A549 (cell line): ENCODE measurements at regions not wholly inside any gene's neighbourhood (a gene's known extent, or its start where the extent isn't known, plus 50 kb on each side); places are given as distances from the start of the nearest gene placed in this dataset.

Experiments
- ATAC-seq, 2 experiments: fragments of 200-7000 bp in 1 of 2; fragments of >200 bp in 1 of 2; cut with Nextera tagmentation in 1 of 2; cut with Tn5 transposase in 1 of 2; 3 replicates each; pipeline versions ENCODE4 v1.8.0 to v1.9.1; 2018 to 2020; ENCODE audit warnings: mild to moderate bottlenecking in 1 of 2, moderate library complexity in 1 of 2
- CTCF ChIA-PET: fragments of 300-600 bp; sonication (Branson Sonifier 250); formaldehyde crosslinking; extraction: SDS; loops from one replicate; lab custom pipeline; 2021; ENCODE audit warnings: antibody characterized with exemption, inconsistent platforms; lab: Yijun Ruan, JAX
- POLR2A ChIA-PET: fragments of 350-600 bp; formaldehyde crosslinking; extraction: SDS; loops from one replicate; lab custom pipeline; 2021; ENCODE audit warnings: antibody characterized with exemption, inconsistent platforms; lab: Yijun Ruan, JAX
- DNase-seq, 2 experiments: peaks; one replicate each; pipeline versions ENCODE4 v3.0.0 to v3.0.0-alpha.2; 2011 to 2016; ENCODE audit warnings: low read depth in 1 of 2, low spot score in 1 of 2
- FAIRE-seq: peaks from 2 replicates; lab custom pipeline; 2011; peaks lifted over from hg19 to GRCh38; lab: Jason Lieb, UNC
- H3K27ac ChIP-seq, 2 experiments: fragments of >200 bp; sonication (Bioruptor Twin); formaldehyde crosslinking; 3 replicates each; pipeline ENCODE4 v1.5.1; 2016 to 2017
- H3K4me1 ChIP-seq: fragments of >200 bp; sonication (Bioruptor Twin); formaldehyde crosslinking; 3 replicates; pipeline ENCODE4 v1.6.1; 2016
- H3K4me2 ChIP-seq: fragments of >200 bp; sonication (Bioruptor Twin); formaldehyde crosslinking; 3 replicates; pipeline ENCODE4 v1.6.1; 2016
- H3K4me3 ChIP-seq: fragments of >200 bp; sonication (Bioruptor Twin); formaldehyde crosslinking; 3 replicates; pipeline ENCODE4 v1.5.1; 2016
- H3K9me3 ChIP-seq: fragments of >200 bp; sonication (Bioruptor Twin); formaldehyde crosslinking; 3 replicates; pipeline ENCODE4 v1.6.1; 2016
- CBX8 ChIP-seq: fragments of 200-600 bp; sonication (generic); IDR thresholded peaks from 2 replicates; pipeline ENCODE4 v1.6.1; 2016
- CEBPB ChIP-seq, 2 experiments: fragments of >200 bp in 1 of 2; sonication (Bioruptor Twin) in 1 of 2; formaldehyde crosslinking in 1 of 2; IDR thresholded peaks; 2 replicates each; pipeline ENCODE4 v1.6.1; 2012 to 2016
- CHD2 ChIP-seq: fragments of 150-350 bp; IDR thresholded peaks from 2 replicates; pipeline ENCODE4 v1.6.1; 2014; ENCODE audit warnings: low read length; ENCODE audit not compliant: partially characterized antibody
- EHMT2 ChIP-seq: fragments of 200-600 bp; sonication (generic); IDR thresholded peaks from 2 replicates; pipeline ENCODE4 v1.6.1; 2016; ENCODE audit warnings: antibody characterized with exemption, low read depth, mild to moderate bottlenecking, moderate library complexity
- FOSL2 ChIP-seq, 2 experiments: fragments of 450-650 bp in 1 of 2; fragments of >200 bp in 1 of 2; sonication (Bioruptor Twin) in 1 of 2; formaldehyde crosslinking; IDR thresholded peaks; 2 replicates each; pipeline versions ENCODE4 v1.5.0 to v1.6.1; 2016 to 2020; ENCODE audit warnings: mild to moderate bottlenecking in 1 of 2, moderate library complexity in 1 of 2
- GATA3 ChIP-seq: IDR thresholded peaks from 2 replicates; pipeline ENCODE4 v1.6.1; 2012; ENCODE audit warnings: borderline replicate concordance
- JUN ChIP-seq, 2 experiments: fragments of >200 bp; sonication (Bioruptor Twin); formaldehyde crosslinking; IDR thresholded peaks; 2 replicates in 1 of 2; 3 replicates in 1 of 2; pipeline ENCODE4 v1.6.1; 2016 to 2017
- JUNB ChIP-seq: fragments of >200 bp; sonication (Bioruptor Twin); formaldehyde crosslinking; IDR thresholded peaks from 2 replicates; pipeline ENCODE4 v1.6.1; 2016
- KDM5A ChIP-seq: fragments of 200-600 bp; sonication (generic); IDR thresholded peaks from 2 replicates; pipeline ENCODE4 v1.6.1; 2016; ENCODE audit warnings: antibody characterized with exemption, mild to moderate bottlenecking
- MAZ ChIP-seq: fragments of 150-350 bp; IDR thresholded peaks from 2 replicates; pipeline ENCODE4 v1.6.1; 2014; ENCODE audit warnings: antibody characterized with exemption, low read depth, low read length, borderline replicate concordance
- RCOR1 ChIP-seq: fragments of 150-350 bp; IDR thresholded peaks from 2 replicates; pipeline ENCODE4 v1.6.1; 2014; ENCODE audit warnings: antibody characterized with exemption, low read length, low read depth
- RFX5 ChIP-seq: fragments of 450-650 bp; IDR thresholded peaks from 2 replicates; pipeline ENCODE4 v1.7.1; 2014; ENCODE audit warnings: antibody characterized with exemption, mild to moderate bottlenecking, moderate library complexity
- RNF2 ChIP-seq: fragments of 200-600 bp; sonication (generic); IDR thresholded peaks from 2 replicates; pipeline ENCODE4 v1.6.1; 2016; ENCODE audit warnings: low read depth, mild to moderate bottlenecking, antibody characterized with exemption, moderate library complexity, borderline replicate concordance
- SREBF2 ChIP-seq: fragments of 450-650 bp; IDR thresholded peaks from 2 replicates; pipeline ENCODE4 v1.6.1; 2014; ENCODE audit warnings: mild to moderate bottlenecking, moderate library complexity
- TFCP2L1 ChIP-seq: fragments of 250-450 bp; sonication (Bioruptor Pico); IDR thresholded peaks from 2 replicates; pipeline ENCODE4 v1.5.0; 2021; ENCODE audit warnings: mild to moderate bottlenecking
- USF2 ChIP-seq: fragments of 450-650 bp; IDR thresholded peaks from 2 replicates; pipeline ENCODE4 v1.6.1; 2014; ENCODE audit warnings: antibody characterized with exemption
- ZC3H11A ChIP-seq: fragments of 450-650 bp; IDR thresholded peaks from 2 replicates; pipeline ENCODE4 v1.6.1; 2014; ENCODE audit warnings: antibody characterized with exemption, mild to moderate bottlenecking
- ZFP36 ChIP-seq: fragments of 450-650 bp; IDR thresholded peaks from 2 replicates; pipeline ENCODE4 v1.6.1; 2014; ENCODE audit warnings: borderline replicate concordance; ENCODE audit not compliant: partially characterized antibody
- ZSCAN20 ChIP-seq: fragments of 250-450 bp; sonication (Bioruptor Pico); IDR thresholded peaks from 2 replicates; pipeline ENCODE4 v1.8.0; 2022; ENCODE audit warnings: mild to moderate bottlenecking, moderate library complexity
- WGBS: methylation state at CpG from one replicate; pipeline ENCODE4 v1.1.6; 2017; ENCODE audit errors: missing lambda C conversion rate; 5-methylcytosine and 5-hydroxymethylcytosine counted together
- TF ChIP-seq, protein P1 (sequence below): fragments of >200 bp; sonication (Bioruptor Twin); formaldehyde crosslinking; IDR thresholded peaks from 3 replicates; pipeline ENCODE4 v1.5.1; 2016

DNA sequence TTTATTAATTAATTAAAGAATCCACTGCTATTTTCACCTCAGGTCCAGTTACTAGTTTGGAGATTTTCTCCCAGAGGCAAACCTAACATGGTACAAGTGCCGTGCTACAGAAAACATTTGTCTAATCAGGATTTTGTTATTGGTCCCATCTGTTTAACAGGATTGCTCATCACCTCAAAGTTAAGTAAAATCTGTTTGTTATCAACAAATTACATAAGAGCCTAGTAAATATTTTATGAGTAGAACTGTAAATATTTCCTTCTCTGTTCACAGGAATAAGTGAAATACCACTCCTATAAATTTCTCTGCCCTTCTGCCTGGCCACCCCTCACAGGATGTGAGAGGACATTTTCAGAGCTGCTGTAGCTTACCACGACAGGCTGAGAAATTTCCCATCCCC is 200.2 kb downstream of the RAD51AP2 start (continued):
- TF ChIP-seq USF2: no peak
- TF ChIP-seq GATA3: no peak

DNA sequence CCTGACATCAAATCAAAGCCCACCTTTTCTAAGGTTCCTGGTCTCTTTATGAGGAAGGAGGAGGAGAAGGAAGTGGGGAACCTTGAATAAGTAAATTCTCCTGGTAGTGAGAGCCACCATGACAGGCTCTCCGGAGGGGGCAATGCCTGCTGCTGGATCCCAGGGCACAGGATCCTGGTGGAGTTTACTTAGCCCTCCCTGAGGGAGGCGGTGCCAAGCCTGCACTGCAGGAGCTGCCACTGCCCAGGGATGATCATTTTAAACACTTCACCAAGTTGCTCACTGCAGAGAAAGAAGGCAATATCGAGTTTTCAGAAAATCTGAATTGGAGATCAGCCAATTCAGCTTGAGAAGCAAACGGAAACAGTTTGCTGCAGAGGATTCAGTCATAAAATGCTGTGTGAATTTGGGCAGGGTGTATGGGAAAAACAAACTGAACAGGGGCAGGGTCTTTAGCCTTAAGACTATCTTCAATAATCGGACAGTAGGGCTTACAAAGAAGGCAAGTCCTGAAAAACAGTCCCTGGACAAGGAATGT is 200.7 kb downstream of the RAD51AP2 start:
- ChIA-PET CTCF (no interaction called here), POLR2A (no interaction called here)
- no peaks in the 10 kb centered on the region for H3K9me3 ChIP-seq
- no peak overlapping the region for H3K4me3 ChIP-seq
- H3K4me1 ChIP-seq: peaks cover 30% of the 10 kb centered on the region
- 23% methylated on average over 5 of the region's 5 CpGs for WGBS
- H3K27ac ChIP-seq: no peak overlapping the region
- no peak for TF ChIP-seq ZC3H11A
- no peak for TF ChIP-seq MAZ
- TF ChIP-seq FOSL2 (IDR thresholded peaks at IDR 0.05): no peak
- TF ChIP-seq FOSL2 (CRISPR knock-in tag; IDR thresholded peaks at IDR 0.05): no peak
- no peak for TF ChIP-seq GATA3
- no peak for TF ChIP-seq CHD2
- no peak for TF ChIP-seq RFX5
- no peak for TF ChIP-seq TFCP2L1 (CRISPR knock-in tag)
- no peak for TF ChIP-seq ZFP36
- no peak for TF ChIP-seq KDM5A
- TF ChIP-seq EHMT2: no peak
- TF ChIP-seq CBX8: no peak
- TF ChIP-seq ZSCAN20 (CRISPR knock-in tag): no peak
- no peak for TF ChIP-seq JUN (IDR thresholded peaks at IDR 0.05)
- TF ChIP-seq, protein P1, sequence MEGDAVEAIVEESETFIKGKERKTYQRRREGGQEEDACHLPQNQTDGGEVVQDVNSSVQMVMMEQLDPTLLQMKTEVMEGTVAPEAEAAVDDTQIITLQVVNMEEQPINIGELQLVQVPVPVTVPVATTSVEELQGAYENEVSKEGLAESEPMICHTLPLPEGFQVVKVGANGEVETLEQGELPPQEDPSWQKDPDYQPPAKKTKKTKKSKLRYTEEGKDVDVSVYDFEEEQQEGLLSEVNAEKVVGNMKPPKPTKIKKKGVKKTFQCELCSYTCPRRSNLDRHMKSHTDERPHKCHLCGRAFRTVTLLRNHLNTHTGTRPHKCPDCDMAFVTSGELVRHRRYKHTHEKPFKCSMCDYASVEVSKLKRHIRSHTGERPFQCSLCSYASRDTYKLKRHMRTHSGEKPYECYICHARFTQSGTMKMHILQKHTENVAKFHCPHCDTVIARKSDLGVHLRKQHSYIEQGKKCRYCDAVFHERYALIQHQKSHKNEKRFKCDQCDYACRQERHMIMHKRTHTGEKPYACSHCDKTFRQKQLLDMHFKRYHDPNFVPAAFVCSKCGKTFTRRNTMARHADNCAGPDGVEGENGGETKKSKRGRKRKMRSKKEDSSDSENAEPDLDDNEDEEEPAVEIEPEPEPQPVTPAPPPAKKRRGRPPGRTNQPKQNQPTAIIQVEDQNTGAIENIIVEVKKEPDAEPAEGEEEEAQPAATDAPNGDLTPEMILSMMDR: no peak
- peak overlapping the region; percentile 45 for H3K4me2 ChIP-seq
- no peak for DNase-seq
- no peak for FAIRE-seq
- peak in 1 of 2 experiments; percentile 66; a peak in 3 of 6 replicates for ATAC-seq

DNA sequence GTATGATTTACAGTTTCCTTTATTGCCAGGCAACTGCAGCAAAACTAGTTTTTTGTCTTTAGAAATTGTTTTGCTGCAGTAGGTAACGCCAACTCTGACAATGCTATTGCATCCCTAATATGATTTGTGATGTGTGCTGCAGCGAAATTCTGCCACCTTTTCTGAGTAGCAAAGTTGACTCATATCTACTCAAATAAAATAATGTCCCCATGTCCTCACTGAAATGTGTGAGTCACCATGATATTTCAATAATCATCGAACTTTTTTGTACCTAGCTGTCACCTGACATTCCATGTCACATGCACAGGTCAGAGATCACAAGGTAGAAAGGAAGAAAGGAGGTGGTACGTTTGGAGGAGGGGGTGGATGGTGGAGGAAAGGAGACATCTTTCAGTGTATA is 205.0 kb downstream of the RAD51AP2 start:
- Histone ChIP-seq H3K4me1 (peaks cover 26% of the 10 kb centered on the region), H3K4me2 (peak overlapping the region; percentile 45), H3K27ac (no peak overlapping the region), H3K9me3 (no peaks in the 10 kb centered on the region), H3K4me3 (no peak overlapping the region)
- FAIRE-seq: no peak
- ATAC-seq: no peak
- WGBS: 18% methylated on average over 4 of the region's 4 CpGs
- CTCF ChIA-PET: no interaction called here
- DNase-seq: no peak
- POLR2A ChIA-PET: no interaction called here
- TF ChIP-seq SREBF2 (no peak), FOSL2 (IDR thresholded peaks at IDR 0.05) (no peak), FOSL2 (CRISPR knock-in tag; IDR thresholded peaks at IDR 0.05) (peak; percentile 63), JUNB (0 out of 2 replicates have a peak, but pooled peaks have one; percentile 24), RNF2 (no peak), JUN (IDR thresholded peaks at IDR 0.05) (no peak), RCOR1 (no peak), CEBPB (IDR thresholded peaks at IDR 0.05) (no peak)
